HG03066 (cell line): ENCODE measurements at regions not wholly inside any gene's neighbourhood (a gene's known extent, or its start where the extent isn't known, plus 50 kb on each side); places are given as distances from the start of the nearest gene placed in this dataset.
"Not testable (repeated sequence)": the region's sequence is repeated elsewhere in the genome, so short reads cannot be mapped to it uniquely, and the experiment has no call there.

Source experiments
- ATAC-seq: cut with Tn5 transposase; IDR thresholded peaks from one replicate; pipeline ENCODE4 v1.9.1; 2021; ENCODE audit warnings: low read depth; ENCODE audit not compliant: unreplicated experiment

GRCh38 chr4:13980317-13981310 is 353.1 kb upstream of the BOD1L1 start:
- ATAC-seq: no peak

- ATAC-seq: no peak
These were observed 354.0 kb upstream of the BOD1L1 start for GRCh38 chr4:13981499-13981898.

GRCh38 chr4:13982010-13982409 is 354.5 kb upstream of the BOD1L1 start:
- ATAC-seq: no peak

GRCh38 chr4:13983189-13983790 is 355.8 kb upstream of the BOD1L1 start:
- ATAC-seq: no peak

DNA sequence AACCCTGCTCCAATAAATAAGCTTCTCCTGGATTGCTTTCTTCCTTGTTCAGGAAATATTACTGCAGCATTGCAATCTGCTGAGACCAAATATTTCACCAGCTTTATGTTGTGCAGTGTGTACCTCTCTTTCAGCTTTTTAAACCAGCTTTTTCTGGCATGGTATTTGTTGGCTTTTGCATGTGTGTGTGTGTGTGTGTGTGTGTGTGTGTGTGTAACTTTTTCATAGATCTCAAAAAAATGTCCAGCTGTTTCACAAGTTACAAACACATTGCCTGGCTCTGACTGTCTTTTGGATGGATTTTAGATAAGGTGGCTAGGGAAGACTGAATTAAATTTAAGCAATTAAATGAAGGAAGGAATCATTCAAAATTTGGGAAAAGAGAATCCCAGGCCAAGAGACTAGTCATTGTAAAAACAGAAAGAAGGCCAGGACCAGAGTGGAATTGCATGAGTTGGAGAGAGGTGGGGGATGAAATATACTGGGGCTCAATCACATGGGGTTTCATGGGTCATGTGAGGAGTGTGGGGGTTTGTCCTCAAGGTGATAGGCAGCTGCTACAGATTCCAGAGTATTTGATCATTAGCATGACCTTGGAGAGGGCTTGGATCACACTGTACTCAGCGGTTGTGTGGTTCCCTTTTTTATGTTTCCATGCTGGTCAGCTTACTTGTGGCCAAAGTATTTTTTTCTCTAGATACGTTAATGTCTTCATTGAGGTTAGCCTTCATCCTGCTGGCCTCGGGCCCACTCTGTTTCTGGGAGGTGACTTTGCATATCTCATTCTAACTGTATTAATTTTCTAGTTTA is 357.7 kb upstream of the BOD1L1 start:
- ATAC-seq: no peak

- ATAC-seq: no peak
These were observed 358.3 kb upstream of the BOD1L1 start for GRCh38 chr4:13985837-13986236.

- ATAC-seq: no peak
These were observed 359.0 kb upstream of the BOD1L1 start for GRCh38 chr4:13986548-13986947.

GRCh38 chr4:13988353-13989305 is 361.1 kb upstream of the BOD1L1 start:
- ATAC-seq: no peak

- no peak for ATAC-seq
These were observed 362.0 kb upstream of the BOD1L1 start for GRCh38 chr4:13989501-13989900.

- no peak for ATAC-seq
These were observed 363.4 kb upstream of the BOD1L1 start for GRCh38 chr4:13990596-13991589.

- ATAC-seq: no peak
These were observed 364.5 kb upstream of the BOD1L1 start for GRCh38 chr4:13992041-13992440.

GRCh38 chr4:13992975-13993520 is 365.5 kb upstream of the BOD1L1 start:
- no peak for ATAC-seq

GRCh38 chr4:13994016-13994415 is 366.5 kb upstream of the BOD1L1 start:
- no peak for ATAC-seq

- ATAC-seq: no peak
These were observed 371.4 kb upstream of the BOD1L1 start for GRCh38 chr4:13998850-13999445.

- no peak for ATAC-seq
These were observed 372.7 kb upstream of the BOD1L1 start for GRCh38 chr4:14000091-14000814.

- ATAC-seq: not testable (repeated sequence)
These were observed 374.8 kb upstream of the BOD1L1 start for GRCh38 chr4:14002331-14002730.

GRCh38 chr4:14008494-14008893 is 381.0 kb upstream of the BOD1L1 start:
- ATAC-seq: no peak
